ENCODE measurements at regions not wholly inside any gene's neighbourhood (a gene's known extent, or its start where the extent isn't known, plus 50 kb on each side); places are given as distances from the start of the nearest gene placed in this dataset.
"Not testable (repeated sequence)": the region's sequence is repeated elsewhere in the genome, so short reads cannot be mapped to it uniquely, and the experiment has no call there.

- no peak for DNase-seq (ENCODE audit: low spot score)
Observed at GRCh38 chr11:92111287-92111686, 113.3 kb upstream of the FAT3 start.

- DNase-seq (ENCODE audit: low spot score): peak; percentile 17
Observed at GRCh38 chr11:92109466-92109865, 115.2 kb upstream of the FAT3 start.

- peak; percentile 69 for DNase-seq (ENCODE audit: low spot score)
Observed at GRCh38 chr11:92107331-92107730, 117.3 kb upstream of the FAT3 start.

DNA sequence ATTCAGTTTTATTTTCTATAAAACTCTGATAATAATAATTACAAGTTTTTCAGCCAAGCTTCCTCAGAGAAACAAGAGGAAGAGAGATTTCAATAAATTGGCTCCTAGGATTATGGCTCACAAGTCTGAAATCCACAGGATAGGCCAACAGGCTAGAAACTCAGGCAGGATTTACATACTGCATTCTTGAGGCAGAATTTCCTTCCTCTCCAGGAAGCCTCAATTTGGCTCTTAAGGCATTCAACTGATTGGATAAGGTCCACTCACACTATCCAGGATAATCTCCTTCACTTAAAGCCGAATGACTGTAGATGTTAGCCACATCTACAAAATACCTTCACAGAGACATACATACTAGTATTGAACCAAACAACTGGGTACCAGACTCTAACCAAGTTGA is 120.3 kb upstream of the FAT3 start:
- DNase-seq (ENCODE audit: low spot score): no peak

DNA sequence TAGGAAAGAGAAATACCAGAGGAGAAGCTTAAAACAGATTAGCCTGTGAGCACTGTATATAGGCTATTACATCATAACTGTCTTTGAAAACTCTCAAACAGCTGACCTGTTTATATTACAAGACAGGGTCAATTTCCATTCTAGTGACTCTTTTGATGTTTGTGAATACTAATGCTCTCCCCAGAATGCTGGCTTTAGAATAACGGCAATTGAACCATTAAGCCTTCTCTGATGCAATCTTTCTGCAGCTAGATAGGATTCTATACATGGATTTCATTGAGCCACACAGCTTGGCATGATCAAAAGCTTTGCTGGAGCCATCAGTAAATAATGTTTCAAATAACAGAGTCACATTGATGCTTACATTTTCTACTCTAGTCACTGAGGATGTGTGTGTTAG is 122.7 kb upstream of the FAT3 start:
- peak; percentile 86 for DNase-seq (ENCODE audit: low spot score)

GRCh38 chr11:92099183-92099582 is 125.4 kb upstream of the FAT3 start:
- DNase-seq (ENCODE audit: low spot score): peak; percentile 37

DNA sequence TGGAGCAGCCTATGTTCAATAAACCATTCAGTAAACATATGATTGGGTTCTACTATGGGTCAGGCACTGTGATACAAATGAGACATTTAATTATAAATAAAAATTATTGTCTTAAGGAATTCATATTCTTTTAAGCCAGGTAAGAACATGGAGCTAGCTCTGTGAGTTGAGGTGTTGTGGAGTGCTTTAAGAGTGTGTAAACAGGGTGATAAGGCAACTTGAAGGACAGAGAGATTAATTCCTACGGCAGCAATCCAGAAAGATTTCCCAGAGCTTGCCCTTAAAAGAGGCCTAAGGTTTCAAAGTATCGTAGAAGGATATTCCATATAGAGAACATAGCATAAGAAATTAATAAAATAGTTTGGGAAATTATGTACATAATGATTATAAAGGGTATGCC is 126.4 kb upstream of the FAT3 start:
- DNase-seq (ENCODE audit: low spot score): no peak

DNA sequence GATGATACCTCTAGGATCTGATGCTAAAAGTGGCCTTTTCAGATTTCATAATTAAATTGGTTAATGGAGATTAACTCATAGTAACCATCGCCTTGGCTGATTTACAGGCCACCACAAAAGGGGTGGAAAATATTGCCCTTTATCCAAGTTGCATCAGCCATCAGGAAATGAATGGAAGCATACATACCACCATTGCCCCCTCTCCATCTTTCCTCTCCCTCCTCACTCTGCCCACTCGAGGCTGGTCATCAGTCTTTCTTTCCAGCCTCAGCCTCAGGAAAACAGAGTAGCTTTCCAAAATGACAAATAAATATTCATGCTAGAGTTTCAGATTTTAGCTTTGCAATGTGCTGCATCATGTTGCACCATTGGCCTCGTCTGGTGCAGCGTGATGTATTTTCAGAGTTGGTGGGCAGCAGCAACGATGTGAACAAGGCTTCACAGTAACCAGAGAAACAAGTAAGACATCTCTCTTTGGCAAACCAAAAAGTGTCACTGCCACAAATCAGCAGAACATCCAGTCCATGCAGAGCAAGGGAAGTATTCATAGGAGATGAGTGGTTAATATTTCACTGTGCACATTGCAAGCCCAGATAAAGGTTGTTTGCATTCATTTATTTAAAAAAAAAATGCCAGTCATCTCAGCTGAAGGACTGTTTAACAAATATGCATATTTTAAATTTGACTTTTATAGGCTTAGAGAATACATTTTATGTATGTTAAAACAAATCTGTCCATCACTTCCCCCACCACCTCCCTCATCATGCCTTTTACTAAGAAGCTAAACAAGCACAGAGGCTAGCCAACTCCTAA is 136.7 kb upstream of the FAT3 start:
- no peak for DNase-seq (ENCODE audit: low spot score)

DNA sequence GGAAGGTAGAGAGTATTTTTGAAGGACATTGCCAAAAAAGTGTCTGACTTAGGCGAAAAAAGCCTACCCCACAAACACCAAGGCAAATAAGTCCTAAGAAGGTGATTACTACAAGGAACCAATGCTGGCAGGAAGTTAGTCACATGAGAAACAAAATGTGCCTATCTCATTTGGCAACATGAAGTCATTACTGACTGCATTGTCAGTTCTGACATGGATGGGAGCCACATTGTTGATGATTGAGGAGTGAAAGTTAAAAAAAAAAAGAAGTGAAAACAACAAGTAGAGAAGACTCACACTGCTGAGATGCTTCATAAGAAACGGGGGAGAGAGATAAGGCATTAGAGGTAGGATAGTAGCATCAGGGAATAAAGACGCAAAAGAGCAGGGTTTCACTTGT is 141.5 kb upstream of the FAT3 start:
- no peak for DNase-seq (ENCODE audit: low spot score)

DNA sequence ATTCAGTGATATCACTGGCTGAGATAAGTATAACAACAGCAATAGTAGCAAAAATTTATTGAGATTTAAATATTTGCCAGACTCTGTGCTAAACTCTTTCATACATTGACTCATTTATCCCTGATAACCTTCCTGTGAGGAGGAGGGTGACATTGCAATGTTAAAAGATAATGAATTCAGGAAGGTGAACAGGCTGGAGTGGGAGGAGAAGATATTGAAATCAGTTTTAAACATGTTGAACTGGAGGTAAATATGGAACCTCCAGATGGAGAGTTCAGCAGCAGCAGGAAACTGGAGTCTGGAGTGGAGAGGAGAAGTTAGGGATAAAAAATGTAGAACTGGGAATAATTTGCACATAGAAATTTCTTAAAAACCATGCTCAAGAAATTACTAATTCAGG is 142.0 kb upstream of the FAT3 start:
- DNase-seq (ENCODE audit: low spot score): no peak

DNA sequence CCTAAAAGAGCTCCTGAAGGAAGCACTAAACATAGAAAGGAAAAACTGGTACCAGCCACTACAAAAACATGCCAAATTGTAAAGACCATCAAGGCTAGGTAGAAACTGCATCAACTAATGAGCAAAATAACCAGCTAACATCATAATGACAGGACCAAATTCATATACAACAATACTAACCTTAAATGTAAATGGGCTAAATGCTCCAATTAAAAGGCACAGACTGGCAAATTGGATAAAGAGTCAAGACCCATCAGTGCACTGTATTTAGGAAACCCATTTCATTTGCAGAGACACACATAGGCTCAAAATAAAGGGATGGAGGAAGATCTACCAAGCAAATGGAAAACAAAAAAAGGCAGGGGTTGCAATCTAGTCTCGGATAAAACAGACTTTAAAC is 150.1 kb upstream of the FAT3 start:
- DNase-seq (ENCODE audit: low spot score): not testable (repeated sequence)

DNA sequence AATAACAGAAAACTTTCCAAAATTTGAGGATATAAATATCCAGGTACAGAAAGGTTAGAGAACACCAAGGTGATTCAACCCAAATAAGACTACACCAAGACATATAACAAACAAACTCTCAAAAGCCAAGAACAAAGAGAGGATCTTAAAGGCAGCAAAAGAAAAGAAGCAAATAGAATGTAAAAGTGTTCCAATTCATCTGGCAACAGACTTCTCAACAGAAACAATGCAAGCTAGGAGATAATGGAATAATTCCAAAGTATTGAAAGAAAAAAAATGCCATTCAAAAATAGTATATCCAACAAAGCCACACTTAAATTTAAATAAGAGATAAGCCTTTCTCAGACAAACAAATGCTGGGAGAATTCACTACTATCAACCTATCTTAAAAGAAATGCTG is 153.0 kb upstream of the FAT3 start:
- DNase-seq (ENCODE audit: low spot score): no peak

- DNase-seq (ENCODE audit: low spot score): no peak
Observed at GRCh38 chr11:92070026-92070889, 154.4 kb upstream of the FAT3 start.

DNA sequence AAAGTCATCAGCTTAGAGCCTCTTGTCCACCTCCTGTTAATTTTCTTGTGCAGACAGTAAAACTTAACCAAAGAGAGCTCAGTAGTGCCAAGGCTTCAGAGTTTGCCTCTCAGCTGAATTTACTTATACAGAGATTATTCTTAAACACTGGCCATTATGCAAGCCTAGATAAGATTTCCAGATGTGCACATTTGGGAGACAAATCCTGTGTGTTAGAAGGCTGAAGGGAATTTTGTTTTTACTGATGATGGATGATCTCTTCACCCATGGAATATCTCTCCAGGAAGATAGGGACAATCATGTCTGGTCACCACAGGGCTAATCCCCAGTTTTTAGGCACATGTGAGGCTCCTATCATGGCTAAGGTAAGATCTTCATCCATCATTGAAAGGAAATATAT is 157.6 kb upstream of the FAT3 start:
- peak; percentile 94 for DNase-seq (ENCODE audit: low spot score)

GRCh38 chr11:92061456-92062062 is 163.1 kb upstream of the FAT3 start:
- peak; percentile 28 for DNase-seq (ENCODE audit: low spot score)

DNA sequence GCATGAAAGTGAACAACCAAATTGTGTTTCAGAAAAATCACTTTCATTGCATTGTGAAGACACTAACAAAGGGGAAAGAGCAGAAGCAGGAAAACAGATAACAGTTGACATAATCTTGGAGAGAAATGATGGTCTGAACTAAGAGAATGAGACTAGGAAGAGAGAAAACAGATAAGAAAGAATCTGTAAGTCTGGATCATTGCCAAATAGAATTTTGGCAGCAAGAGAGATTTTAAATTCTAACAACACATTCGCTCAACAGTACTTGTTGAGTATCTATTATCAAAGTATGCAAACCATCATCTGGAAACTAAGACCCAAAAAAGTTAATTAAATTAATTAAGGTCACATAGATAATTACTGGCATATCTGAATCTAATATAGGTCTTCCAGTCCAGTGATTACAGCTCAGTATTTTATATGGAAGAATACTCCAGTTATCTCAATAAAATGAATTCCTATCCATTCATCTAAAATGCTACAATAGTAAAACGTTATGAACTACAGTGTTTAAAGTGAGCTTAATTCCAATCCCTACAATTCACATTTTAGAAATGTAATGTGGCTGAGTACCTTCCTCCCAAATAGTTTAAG is 166.7 kb upstream of the FAT3 start:
- peak; percentile 62 for DNase-seq (ENCODE audit: low spot score)

DNA sequence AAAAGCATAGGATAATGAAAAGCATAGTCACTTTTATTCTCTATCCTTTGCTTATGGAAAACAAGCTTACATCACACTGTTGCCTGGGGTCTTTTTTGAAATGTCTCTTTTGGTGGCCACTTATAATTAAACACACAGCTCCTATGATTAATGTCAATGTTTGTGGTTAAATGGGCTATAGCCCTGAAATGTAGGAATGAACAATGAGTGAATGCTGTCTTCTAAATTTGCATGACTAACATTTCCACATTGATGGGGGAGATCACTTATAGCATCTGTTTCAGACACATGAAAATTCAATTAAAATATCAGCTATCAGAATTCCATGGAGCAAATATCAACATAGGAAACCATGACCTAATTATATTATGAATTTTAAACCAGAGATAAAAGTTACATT is 171.4 kb upstream of the FAT3 start:
- no peak for DNase-seq (ENCODE audit: low spot score)

DNA sequence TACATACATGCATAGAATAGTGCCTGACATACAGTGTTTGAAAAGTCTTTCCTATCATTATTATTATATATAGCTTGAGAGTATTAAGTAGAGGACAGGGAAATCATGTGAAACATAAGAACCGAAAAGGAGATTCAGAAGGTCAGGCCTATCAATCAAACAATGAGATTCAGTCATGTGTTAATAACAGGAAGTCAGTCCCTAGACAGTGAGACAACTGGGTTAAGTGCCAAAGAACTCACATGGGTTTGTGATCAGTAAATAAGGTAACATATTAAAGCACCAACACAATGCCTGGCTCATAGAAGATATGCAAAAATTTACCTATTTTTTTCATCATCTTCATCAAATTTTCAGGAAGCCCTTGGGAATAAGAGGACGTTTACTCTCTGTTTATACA is 174.3 kb upstream of the FAT3 start:
- no peak for DNase-seq (ENCODE audit: low spot score)

- DNase-seq (ENCODE audit: low spot score): no peak
Observed at GRCh38 chr11:92048415-92048814, 176.2 kb upstream of the FAT3 start.

GRCh38 chr11:92046103-92046502 is 178.5 kb upstream of the FAT3 start:
- no peak for DNase-seq (ENCODE audit: low spot score)

DNA sequence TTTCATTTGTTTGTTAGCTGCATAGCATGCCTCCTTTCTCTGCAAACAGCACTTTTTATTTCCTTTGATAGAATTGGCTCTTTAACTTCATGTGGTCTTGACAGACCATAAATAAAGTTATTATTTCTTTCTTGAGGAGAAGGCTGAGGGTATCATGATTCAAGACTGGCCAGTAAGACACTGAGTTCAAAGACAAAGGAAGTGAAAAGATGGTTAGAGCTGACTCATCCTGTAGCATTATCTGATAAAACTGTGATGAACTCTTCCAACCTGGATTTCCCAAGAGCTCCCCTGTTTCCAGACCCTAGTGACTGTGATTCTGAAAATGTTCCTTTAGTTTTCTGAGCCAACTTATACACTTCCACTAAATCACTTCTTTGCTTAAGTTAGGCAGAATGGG is 179.3 kb upstream of the FAT3 start:
- no peak for DNase-seq (ENCODE audit: low spot score)

DNA sequence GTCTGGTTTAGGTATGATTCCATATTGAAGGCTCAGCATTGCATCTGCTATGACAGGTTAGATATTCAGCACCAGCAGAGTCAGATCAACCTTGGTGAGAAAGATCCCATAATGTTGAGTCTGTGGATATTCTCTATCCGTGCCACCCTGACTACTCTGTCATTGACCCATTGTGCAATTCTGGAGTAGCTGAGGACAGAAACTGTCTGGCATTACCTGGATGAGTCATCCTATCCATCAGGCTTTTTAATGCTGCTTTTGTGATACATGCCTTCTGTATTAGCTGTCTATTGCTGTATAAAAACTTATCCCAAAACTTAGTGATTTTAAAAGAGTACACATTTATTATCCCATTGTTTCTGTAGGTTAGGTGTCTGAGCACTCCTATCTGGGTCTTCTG is 189.1 kb upstream of the FAT3 start:
- DNase-seq (ENCODE audit: low spot score): no peak
